ENCODE measurements at regions not wholly inside any gene's neighbourhood (a gene's known extent, or its start where the extent isn't known, plus 50 kb on each side); places are given as distances from the start of the nearest gene placed in this dataset.

DNA sequence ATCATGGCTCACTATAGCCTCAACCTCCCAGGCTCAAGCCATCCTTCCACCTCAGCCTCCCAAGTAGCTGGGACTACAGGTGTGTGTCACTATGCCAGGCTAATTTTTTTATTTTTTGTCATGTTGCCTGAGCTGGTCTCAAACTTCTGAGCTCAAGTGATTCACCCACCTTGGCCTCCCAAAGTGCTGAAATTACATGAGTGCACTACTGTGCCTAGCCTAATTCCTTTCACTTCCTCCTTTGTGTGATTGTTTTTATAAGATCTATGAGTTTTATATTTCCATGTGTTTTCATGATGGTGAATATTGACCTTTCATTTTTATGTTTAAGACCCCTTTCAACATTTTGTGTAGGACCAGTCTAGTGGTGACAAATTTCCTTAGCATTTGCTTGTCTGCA, 55.2 kb upstream of the IL12B start:
- no peak for DNase-seq (ENCODE audit: extremely low read depth, low read depth, low spot score)

- no peak for DNase-seq (ENCODE audit: extremely low read depth, low read depth, low spot score)
Measured at GRCh38 chr5:159386028-159386711, 55.9 kb upstream of the IL12B start.

GRCh38 chr5:159392871-159393270, 62.6 kb upstream of the IL12B start:
- no peak for DNase-seq (ENCODE audit: extremely low read depth, low read depth, low spot score)

DNA sequence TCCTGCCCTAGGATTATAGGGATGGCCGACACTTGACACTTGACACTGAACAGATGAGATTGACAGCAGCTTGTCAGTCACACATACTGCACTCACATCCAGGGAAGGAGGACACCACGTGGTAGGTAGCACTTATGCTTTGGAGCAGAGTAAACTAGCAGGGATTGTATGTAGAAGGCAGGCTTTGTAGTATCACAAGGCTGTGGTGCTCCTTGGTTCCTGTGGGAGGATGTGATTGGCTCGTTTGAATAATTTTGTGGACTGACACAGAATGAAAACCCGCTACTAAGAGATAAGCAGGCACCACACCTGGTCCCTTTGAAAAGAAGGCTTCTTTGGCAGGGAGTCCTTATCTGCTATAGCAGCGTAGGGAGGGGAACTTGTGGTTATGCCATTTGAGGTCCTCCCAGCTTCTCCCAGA, 63.6 kb upstream of the IL12B start:
- DNase-seq (ENCODE audit: extremely low read depth, low read depth, low spot score), result no peak

GRCh38 chr5:159395202-159395601, 64.9 kb upstream of the IL12B start:
- DNase-seq (ENCODE audit: extremely low read depth, low read depth, low spot score), result no peak

GRCh38 chr5:159398936-159399335, 68.6 kb upstream of the IL12B start:
- DNase-seq (ENCODE audit: extremely low read depth, low read depth, low spot score), result no peak

DNA sequence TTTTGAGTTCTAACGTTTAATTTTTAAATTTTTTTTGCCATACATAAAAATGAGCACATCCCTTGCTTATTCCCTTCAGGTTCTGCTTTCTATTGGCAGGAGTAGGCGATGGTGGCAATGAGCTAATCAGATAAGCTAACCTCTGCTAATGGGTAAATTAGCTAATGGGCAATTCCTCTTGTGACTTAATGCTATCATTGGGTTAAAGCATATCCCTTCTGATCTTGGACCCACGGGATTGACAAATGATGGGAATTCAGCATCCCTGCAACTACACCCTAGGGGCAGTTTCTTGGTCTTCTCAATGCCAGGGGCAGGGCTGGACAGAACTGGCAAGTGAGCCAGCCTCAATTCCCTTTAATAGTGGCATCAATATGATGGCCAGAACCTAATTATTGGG, 70.2 kb upstream of the IL12B start:
- DNase-seq (ENCODE audit: extremely low read depth, low read depth, low spot score), result no peak

DNA sequence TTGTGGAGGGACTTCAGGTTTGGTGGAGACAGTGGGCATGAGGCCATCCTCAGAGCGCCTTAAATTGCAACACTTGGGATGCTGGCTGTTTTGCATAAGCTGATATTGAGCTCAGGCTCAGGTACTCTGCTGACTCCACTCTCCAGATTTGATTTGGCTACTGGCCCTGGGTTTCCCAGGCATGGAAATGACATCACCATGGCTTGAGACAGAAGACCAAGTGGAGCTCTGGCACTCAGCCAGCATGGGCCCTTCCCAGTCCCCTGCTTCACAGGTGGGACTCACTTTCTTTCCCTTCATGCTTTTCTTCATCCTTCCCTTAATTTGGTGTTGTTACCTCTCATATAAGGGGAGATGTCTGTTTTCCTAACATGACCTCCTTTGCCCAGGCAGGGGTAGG, 72.0 kb upstream of the IL12B start:
- DNase-seq (ENCODE audit: extremely low read depth, low read depth, low spot score), result no peak

GRCh38 chr5:159402856-159403255, 72.6 kb upstream of the IL12B start:
- no peak for DNase-seq (ENCODE audit: extremely low read depth, low read depth, low spot score)

GRCh38 chr5:159403906-159404681, 73.8 kb upstream of the IL12B start:
- DNase-seq (ENCODE audit: extremely low read depth, low read depth, low spot score), result no peak

GRCh38 chr5:159405611-159406031, 75.3 kb upstream of the IL12B start:
- no peak for DNase-seq (ENCODE audit: extremely low read depth, low read depth, low spot score)

DNA sequence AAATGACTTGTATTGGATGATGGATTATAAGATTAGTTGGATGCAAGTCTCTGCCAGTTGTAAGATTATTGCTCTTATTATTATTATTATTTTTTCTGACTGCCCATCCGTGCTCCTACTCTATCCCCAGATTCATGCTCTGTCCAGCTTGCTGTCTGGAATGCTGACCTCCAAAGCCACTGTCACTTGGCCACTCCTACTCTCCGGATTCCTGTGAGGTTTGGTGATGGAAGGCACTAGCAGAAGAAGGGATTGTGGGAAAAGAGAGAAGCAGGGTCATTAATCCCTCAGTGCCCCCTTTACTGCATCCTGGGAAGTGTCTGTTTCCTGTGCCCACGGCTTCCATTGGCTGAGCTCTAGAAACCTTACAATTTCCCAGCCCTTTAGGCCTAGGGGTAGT, 76.3 kb upstream of the IL12B start:
- DNase-seq (ENCODE audit: extremely low read depth, low read depth, low spot score), result no peak

- DNase-seq (ENCODE audit: extremely low read depth, low read depth, low spot score), result no peak
Measured at GRCh38 chr5:159409801-159410200, 79.5 kb upstream of the IL12B start.

DNA sequence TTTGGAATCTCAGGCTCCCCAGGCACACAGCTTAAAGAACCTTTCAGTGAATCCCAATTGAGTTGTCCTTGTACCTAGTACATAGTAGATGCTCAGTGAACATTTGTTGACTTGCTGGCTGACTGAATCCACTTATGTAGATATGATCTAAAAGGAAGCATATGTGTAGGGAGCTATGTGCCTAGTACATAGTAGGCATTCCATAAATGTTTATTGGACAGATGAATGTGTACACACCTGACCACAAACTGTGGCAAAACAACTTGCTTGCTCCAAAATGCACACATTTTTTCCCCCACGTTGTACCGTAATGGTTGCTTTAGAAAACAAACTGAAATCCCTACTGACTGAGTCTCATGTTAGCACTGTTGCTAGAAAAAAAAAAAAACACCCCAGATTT, 80.2 kb upstream of the IL12B start:
- no peak for DNase-seq (ENCODE audit: extremely low read depth, low read depth, low spot score)

DNA sequence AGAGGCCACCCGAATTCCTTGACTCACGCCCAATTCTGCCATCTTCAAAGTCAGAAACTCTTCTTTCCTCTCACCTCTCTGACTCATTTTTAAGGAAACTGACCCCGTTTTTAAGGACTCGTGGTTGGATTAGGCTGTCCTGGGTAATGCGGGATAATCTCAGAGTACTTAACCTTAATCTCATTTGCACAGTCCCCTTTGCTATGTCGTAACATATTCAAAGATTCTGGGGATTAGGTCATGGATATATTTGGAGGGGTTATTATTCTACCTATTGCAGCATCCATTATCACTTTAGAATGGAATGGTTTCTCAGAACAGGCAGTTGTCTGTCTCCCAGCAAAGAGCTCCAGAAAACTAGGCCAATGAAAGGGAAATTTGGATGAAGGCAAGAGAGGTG, 80.8 kb upstream of the IL12B start:
- DNase-seq (ENCODE audit: extremely low read depth, low read depth, low spot score), result no peak

DNA sequence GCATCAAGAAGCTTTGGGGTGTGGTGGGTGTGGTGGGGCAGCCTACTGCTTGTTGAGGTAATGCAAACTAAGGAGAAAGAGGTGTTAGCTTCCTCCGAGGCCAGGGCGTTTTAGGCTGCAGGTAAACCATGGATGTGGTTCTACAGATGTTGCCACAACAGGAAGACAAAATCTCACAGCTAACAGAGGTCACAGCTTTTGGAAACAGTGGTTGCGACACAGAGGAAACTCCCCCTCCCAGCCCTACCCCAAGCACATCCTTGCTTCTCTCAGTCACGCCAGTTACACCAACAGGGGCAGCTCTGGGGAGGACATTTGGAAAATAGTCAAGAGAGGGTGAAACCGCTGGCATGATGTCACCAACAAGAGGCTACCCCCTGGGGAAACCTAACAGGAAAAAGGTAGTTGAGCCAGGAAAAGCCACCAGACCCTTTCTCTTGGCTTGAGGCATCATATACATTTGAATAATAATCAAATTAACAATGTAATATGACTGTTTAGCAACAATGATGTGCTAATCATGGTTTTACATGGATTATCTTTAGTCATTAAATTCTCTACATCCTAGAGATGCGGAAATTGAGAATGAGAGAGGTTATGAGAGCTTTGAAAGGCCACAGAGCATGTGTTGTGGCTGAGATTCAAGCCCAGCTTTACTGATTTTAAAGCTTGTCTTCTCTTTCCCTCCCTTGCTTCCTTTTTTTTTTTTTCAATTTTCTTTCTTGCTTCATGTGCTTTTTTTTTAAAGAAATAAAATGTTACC, 82.2 kb upstream of the IL12B start:
- DNase-seq (ENCODE audit: extremely low read depth, low read depth, low spot score), result no peak

- DNase-seq (ENCODE audit: extremely low read depth, low read depth, low spot score), result no peak
Measured at GRCh38 chr5:159414021-159414420, 83.7 kb upstream of the IL12B start.

DNA sequence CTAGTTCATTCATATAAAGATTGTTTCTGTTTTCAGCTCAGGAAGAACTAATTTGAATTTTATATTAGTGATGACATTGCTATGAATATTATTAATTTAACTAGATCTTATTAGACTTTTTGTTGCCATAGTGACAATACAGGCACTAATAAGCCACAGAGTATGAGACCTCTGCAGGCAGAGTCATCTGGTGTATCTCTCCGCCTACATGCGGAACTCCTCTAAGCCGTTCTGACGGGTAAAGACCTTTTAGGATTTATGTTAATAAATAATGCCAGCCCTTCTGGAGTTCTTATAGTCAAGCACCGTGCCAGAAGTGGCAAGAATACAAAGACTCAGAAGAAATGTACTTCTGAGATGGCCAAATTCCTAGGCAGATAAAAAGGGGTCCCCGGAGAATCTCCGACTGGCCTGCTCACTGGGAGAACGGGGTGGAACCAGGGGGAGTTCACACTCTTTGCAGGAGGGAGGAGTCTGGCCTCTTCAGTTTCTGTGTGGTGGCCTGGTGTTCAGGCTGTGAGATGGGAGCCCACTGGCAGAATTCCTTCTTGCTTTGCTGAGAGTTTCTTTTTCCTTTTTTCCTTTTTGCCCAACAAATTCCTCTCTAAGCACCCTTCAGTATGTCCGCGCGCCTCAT, 85.1 kb upstream of the IL12B start:
- DNase-seq (ENCODE audit: extremely low read depth, low read depth, low spot score), result no peak

DNA sequence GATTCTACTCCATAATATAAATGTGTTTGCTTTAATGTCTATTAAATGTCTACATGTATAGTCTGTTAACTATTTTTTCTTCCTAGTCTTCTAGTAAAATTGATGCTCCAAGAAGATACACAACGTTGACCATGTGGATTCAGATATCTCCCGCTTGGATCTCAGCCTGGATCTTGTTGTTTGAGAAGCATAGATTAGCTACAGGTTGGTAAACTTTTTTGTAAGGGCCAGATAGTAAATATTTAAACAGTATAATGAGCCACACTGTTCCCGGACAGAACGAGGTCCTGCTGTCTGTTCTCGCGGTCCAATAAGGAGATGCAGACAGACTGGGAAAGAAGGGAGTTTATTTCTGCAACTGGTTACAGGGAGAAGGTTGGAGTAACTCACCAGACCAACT, 86.2 kb upstream of the IL12B start:
- no peak for DNase-seq (ENCODE audit: extremely low read depth, low read depth, low spot score)

- no peak for DNase-seq (ENCODE audit: extremely low read depth, low read depth, low spot score)
Measured at GRCh38 chr5:159417170-159417569, 86.9 kb upstream of the IL12B start.

DNA sequence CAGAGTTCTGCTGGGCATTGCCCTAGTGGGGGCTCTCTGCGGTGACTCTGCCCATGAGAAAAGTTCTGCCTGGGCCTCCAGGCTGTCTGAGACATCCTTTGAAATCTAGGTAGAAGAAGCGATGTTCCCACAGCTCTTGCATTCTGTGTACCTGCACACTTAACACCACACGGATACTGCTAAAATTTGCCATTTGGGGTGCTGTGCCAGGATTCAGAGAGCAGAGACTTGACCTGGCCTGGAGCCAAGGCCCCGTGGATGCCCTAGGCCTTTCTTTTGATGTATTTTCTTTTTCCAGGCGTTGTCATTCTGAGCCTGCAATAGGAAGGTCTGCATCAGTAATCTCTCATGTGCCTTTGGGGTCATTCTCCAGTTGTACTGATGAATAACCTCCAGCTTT, 89.3 kb upstream of the IL12B start:
- DNase-seq (ENCODE audit: extremely low read depth, low read depth, low spot score), result no peak

Data from glomerular endothelial cell (primary cell).